ENCODE measurements at regions not wholly inside any gene's neighbourhood (a gene's known extent, or its start where the extent isn't known, plus 50 kb on each side); places are given as distances from the start of the nearest gene placed in this dataset.

- Mint-ChIP-seq H3K4me3 (ENCODE audit: low read depth, unreplicated experiment) (no peak overlapping the region), H3K4me1 (ENCODE audit: low read depth, unreplicated experiment) (no peaks in the 10 kb centered on the region), H3K36me3 (ENCODE audit: insufficient read depth, unreplicated experiment) (no peaks in the 10 kb centered on the region), H3K27ac (ENCODE audit: unreplicated experiment) (no peak overlapping the region), H3K9me3 (ENCODE audit: low read depth, unreplicated experiment) (peaks cover 7% of the 10 kb centered on the region), H3K27me3 (ENCODE audit: unreplicated experiment) (peaks cover 38% of the 10 kb centered on the region)
- intact Hi-C loops (cut with micrococcal nuclease; ENCODE audit: unreplicated experiment) = no loop called here
- BruUV-seq (replicated peaks) = no TSS peak
- TF ChIP-seq CTCF (IDR thresholded peaks at IDR 0.05; ENCODE audit: unreplicated experiment) = no peak
- DNase-seq = no peak
- CTCF ChIA-PET = no interaction called here
Measured at GRCh38 chr18:76231402-76231801, 263.6 kb downstream of the ZNF516 start.

DNA sequence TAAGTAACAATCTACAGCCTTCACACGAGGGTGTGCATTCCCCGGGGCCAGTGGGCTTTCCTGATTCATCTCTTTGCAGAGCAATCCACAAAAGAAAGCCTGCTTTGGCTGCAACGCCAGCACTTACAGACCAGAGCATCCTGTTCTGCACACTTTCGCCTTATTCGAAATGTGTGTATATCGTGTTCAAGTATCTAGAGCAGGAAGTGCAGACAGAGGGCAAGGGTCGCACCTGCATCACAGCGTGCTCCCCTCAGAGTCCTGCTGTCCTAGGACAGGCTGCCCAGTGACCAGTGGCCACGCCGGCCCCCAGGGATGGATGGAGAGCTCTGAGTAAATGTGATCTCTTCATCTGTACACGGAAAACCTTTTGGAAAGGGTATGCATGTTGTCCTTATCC lies 264.3 kb downstream of the ZNF516 start:
- no peak overlapping the region for H3K27ac Mint-ChIP-seq (ENCODE audit: unreplicated experiment)
- intact Hi-C loops (cut with micrococcal nuclease; ENCODE audit: unreplicated experiment) = no loop called here
- H3K27me3 Mint-ChIP-seq (ENCODE audit: unreplicated experiment) = peaks cover 38% of the 10 kb centered on the region
- H3K9me3 Mint-ChIP-seq (ENCODE audit: low read depth, unreplicated experiment) = peaks cover 7% of the 10 kb centered on the region
- no peak for DNase-seq
- no peak for TF ChIP-seq CTCF (IDR thresholded peaks at IDR 0.05; ENCODE audit: unreplicated experiment)
- CTCF ChIA-PET = no interaction called here
- H3K4me3 Mint-ChIP-seq (ENCODE audit: low read depth, unreplicated experiment) = no peak overlapping the region
- BruUV-seq (replicated peaks) = no TSS peak
- no peaks in the 10 kb centered on the region for H3K36me3 Mint-ChIP-seq (ENCODE audit: insufficient read depth, unreplicated experiment)
- no peaks in the 10 kb centered on the region for H3K4me1 Mint-ChIP-seq (ENCODE audit: low read depth, unreplicated experiment)

DNA sequence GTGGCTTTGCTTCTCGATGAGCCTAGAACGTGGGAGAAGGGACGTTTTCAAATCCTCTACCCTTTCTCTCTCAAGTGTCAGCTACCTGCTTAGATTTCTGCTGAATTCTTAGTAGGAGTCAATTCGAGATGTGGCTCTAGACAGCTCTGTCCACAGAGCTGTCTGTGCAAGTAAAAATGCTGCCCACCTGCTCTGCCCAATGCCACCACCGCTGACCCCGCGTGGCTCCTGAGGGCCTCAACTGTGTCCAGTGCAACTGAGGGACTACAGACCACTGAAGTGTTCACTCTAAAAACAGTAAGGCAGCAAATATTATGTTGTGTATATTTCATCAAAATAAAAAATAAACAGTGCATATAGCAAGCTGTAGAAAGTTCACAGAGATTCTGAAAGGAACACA lies 266.3 kb downstream of the ZNF516 start:
- TF ChIP-seq CTCF (IDR thresholded peaks at IDR 0.05; ENCODE audit: unreplicated experiment) = no peak
- Mint-ChIP-seq H3K4me3 (ENCODE audit: low read depth, unreplicated experiment) (no peak overlapping the region), H3K27me3 (ENCODE audit: unreplicated experiment) (peaks cover 38% of the 10 kb centered on the region), H3K27ac (ENCODE audit: unreplicated experiment) (no peak overlapping the region), H3K36me3 (ENCODE audit: insufficient read depth, unreplicated experiment) (no peaks in the 10 kb centered on the region), H3K9me3 (ENCODE audit: low read depth, unreplicated experiment) (peaks cover 7% of the 10 kb centered on the region), H3K4me1 (ENCODE audit: low read depth, unreplicated experiment) (no peaks in the 10 kb centered on the region)
- intact Hi-C loops (cut with micrococcal nuclease; ENCODE audit: unreplicated experiment) = no loop called here
- DNase-seq = no peak
- BruUV-seq (replicated peaks) = no TSS peak
- CTCF ChIA-PET = no interaction called here

DNA sequence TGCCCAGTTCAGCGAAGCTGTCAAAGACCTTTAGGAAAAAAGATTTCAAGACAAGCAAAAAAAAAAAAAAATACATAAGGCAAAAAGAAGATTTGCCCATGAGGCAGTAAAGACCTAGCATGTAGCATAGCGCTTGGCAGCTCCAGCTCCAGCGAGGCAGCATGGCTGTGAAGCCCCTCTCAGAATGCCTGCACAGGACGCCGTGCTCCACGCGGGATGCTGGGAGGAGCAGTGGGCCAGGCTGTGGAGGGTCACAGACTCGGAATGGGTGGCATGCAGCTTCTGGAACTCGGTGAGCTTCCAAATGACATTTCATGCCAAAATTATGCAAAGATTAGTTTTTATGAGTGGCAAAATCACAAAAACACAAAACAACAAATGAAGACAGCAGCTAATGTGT lies 267.3 kb downstream of the ZNF516 start:
- H3K36me3 Mint-ChIP-seq (ENCODE audit: insufficient read depth, unreplicated experiment) = no peaks in the 10 kb centered on the region
- H3K27ac Mint-ChIP-seq (ENCODE audit: unreplicated experiment) = no peak overlapping the region
- BruUV-seq (replicated peaks) = no TSS peak
- intact Hi-C loops (cut with micrococcal nuclease; ENCODE audit: unreplicated experiment) = no loop called here
- no peak for TF ChIP-seq CTCF (IDR thresholded peaks at IDR 0.05; ENCODE audit: unreplicated experiment)
- peaks cover 7% of the 10 kb centered on the region for H3K9me3 Mint-ChIP-seq (ENCODE audit: low read depth, unreplicated experiment)
- H3K4me1 Mint-ChIP-seq (ENCODE audit: low read depth, unreplicated experiment) = no peaks in the 10 kb centered on the region
- no peak overlapping the region for H3K4me3 Mint-ChIP-seq (ENCODE audit: low read depth, unreplicated experiment)
- CTCF ChIA-PET = no interaction called here
- H3K27me3 Mint-ChIP-seq (ENCODE audit: unreplicated experiment) = peaks cover 34% of the 10 kb centered on the region
- DNase-seq = no peak

DNA sequence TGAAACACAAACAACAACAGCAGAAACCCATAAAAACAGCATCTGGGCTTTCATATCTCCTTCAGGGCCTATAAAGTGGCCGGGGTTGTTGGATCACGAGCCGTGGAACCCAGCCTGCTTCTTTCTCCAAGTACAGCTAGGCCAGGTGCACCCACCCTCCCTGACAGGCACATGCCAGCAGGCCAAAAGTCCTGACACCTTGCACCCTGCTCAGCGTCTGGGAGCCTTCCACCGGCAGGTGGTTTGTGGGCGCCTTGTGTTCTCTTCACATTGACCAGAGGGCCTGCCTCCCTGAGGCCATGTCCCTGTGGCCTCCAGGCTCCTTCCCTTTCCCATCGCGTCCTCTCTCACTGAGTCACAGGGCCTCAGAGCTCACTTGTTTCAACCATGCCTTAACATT lies 271.6 kb downstream of the ZNF516 start:
- Mint-ChIP-seq H3K36me3 (ENCODE audit: insufficient read depth, unreplicated experiment) (no peaks in the 10 kb centered on the region), H3K4me3 (ENCODE audit: low read depth, unreplicated experiment) (no peak overlapping the region), H3K27ac (ENCODE audit: unreplicated experiment) (no peak overlapping the region), H3K4me1 (ENCODE audit: low read depth, unreplicated experiment) (no peaks in the 10 kb centered on the region), H3K27me3 (ENCODE audit: unreplicated experiment) (no peaks in the 10 kb centered on the region), H3K9me3 (ENCODE audit: low read depth, unreplicated experiment) (no peaks in the 10 kb centered on the region)
- CTCF ChIA-PET = no interaction called here
- no peak for DNase-seq
- TF ChIP-seq CTCF (IDR thresholded peaks at IDR 0.05; ENCODE audit: unreplicated experiment) = no peak
- intact Hi-C loops (cut with micrococcal nuclease; ENCODE audit: unreplicated experiment) = no loop called here
- BruUV-seq (replicated peaks) = no TSS peak

Measured in Calu3 (cell line).